Vagina (tissue), 2 donors: ENCODE measurements at regions not wholly inside any gene's neighbourhood (a gene's known extent, or its start where the extent isn't known, plus 50 kb on each side); places are given as distances from the start of the nearest gene placed in this dataset.
"Not testable (repeated sequence)": the region's sequence is repeated elsewhere in the genome, so short reads cannot be mapped to it uniquely, and the experiment has no call there.

Source experiments
- DNase-seq, 2 donors: peaks; one replicate each; pipeline ENCODE4 v3.0.0-alpha.2; 2017; ENCODE audit errors: extremely low spot score in 2 of 2
- H3K27ac ChIP-seq: fragments of 200-600 bp; sonication (generic); one replicate; pipeline ENCODE4 v1.5.1; 2019
- H3K27me3 ChIP-seq: fragments of 200-600 bp; sonication (generic); one replicate; pipeline ENCODE4 v1.5.1; 2019
- H3K36me3 ChIP-seq, 2 donors: fragments of 200-600 bp; sonication (generic); one replicate each; pipeline ENCODE4 v1.5.1; 2017 to 2019
- H3K4me1 ChIP-seq: fragments of 200-600 bp; sonication (generic); one replicate; pipeline ENCODE4 v1.5.1; 2019
- H3K4me3 ChIP-seq, 2 donors: fragments of 200-600 bp; sonication (generic); 1 replicate in 1 of 2; 2 replicates in 1 of 2; pipeline ENCODE4 v1.5.1; 2016 to 2019
- H3K9me3 ChIP-seq: fragments of 200-600 bp; sonication (generic); one replicate; pipeline ENCODE4 v1.5.1; 2019
- CTCF ChIP-seq, 3 experiments: fragments of 450-650 bp in 2 of 3; fragments of 200-600 bp in 1 of 3; sonication (generic) in 1 of 3; IDR thresholded peaks; one replicate each; pipeline ENCODE4 v1.5.1; 2017 to 2019; ENCODE audit warnings: antibody characterized with exemption in 3 of 3, mild to moderate bottlenecking in 2 of 3, moderate library complexity in 2 of 3
- POLR2A ChIP-seq, 2 donors: fragments of 450-650 bp; IDR thresholded peaks; one replicate each; pipeline ENCODE4 v1.6.1; 2017; ENCODE audit warnings: antibody characterized with exemption in 2 of 2, mild to moderate bottlenecking in 2 of 2, moderate library complexity in 2 of 2
- POLR2AphosphoS5 ChIP-seq, 2 donors: sonication (generic); formaldehyde crosslinking; IDR thresholded peaks; one replicate each; pipeline ENCODE4 v1.9.0; 2017; ENCODE audit warnings: antibody characterized with exemption in 2 of 2, mild to moderate bottlenecking in 2 of 2, low read depth in 1 of 2; ENCODE audit not compliant: insufficient read depth in 1 of 2
- intact Hi-C: fragments of 100-400 bp; cut with DNase I; formaldehyde crosslinking; loops from one replicate; pipeline ENCODE4 v1.15.1; 2023

- Histone ChIP-seq H3K9me3 (no peaks in the 10 kb centered on the region), H3K4me1 (no peaks in the 10 kb centered on the region), H3K36me3 (no peaks in the 10 kb centered on the region), H3K27me3 (no peaks in the 10 kb centered on the region), H3K4me3 (no peak overlapping the region), H3K27ac (no peak overlapping the region)
- TF ChIP-seq POLR2AphosphoS5 (IDR thresholded peaks at IDR 0.05; ENCODE audit: insufficient read depth in 1 of 2, low read depth in 1 of 2) (no peak), POLR2A (IDR thresholded peaks at IDR 0.05) (no peak), CTCF (IDR thresholded peaks at IDR 0.05) (no peak)
- DNase-seq: no peak
- intact Hi-C loops: no loop called here
Measured at GRCh38 chr10:30709700-30710358, 80.3 kb upstream of the LYZL2 start.

GRCh38 chr10:30709229-30709628 lies 79.7 kb upstream of the LYZL2 start:
- TF ChIP-seq POLR2A (IDR thresholded peaks at IDR 0.05) (no peak), CTCF (IDR thresholded peaks at IDR 0.05) (no peak), POLR2AphosphoS5 (IDR thresholded peaks at IDR 0.05; ENCODE audit: insufficient read depth in 1 of 2, low read depth in 1 of 2) (no peak)

GRCh38 chr10:30708234-30708633 lies 78.7 kb upstream of the LYZL2 start:
- H3K27me3 ChIP-seq: no peaks in the 10 kb centered on the region
- no peaks in the 10 kb centered on the region for H3K4me1 ChIP-seq
- H3K9me3 ChIP-seq: no peaks in the 10 kb centered on the region
- H3K27ac ChIP-seq: no peak overlapping the region
- H3K36me3 ChIP-seq: no peaks in the 10 kb centered on the region
- H3K4me3 ChIP-seq: no peak overlapping the region
- intact Hi-C loops: no loop called here
- TF ChIP-seq POLR2A (IDR thresholded peaks at IDR 0.05) (no peak), CTCF (IDR thresholded peaks at IDR 0.05) (no peak), POLR2AphosphoS5 (IDR thresholded peaks at IDR 0.05; ENCODE audit: insufficient read depth in 1 of 2, low read depth in 1 of 2) (no peak)
- DNase-seq: no peak

More at GRCh38 chr10:30709229-30709628, 79.7 kb upstream of the LYZL2 start:
- Histone ChIP-seq H3K36me3 (no peaks in the 10 kb centered on the region), H3K4me3 (no peak overlapping the region), H3K4me1 (no peaks in the 10 kb centered on the region), H3K27me3 (no peaks in the 10 kb centered on the region), H3K9me3 (no peaks in the 10 kb centered on the region), H3K27ac (no peak overlapping the region)
- intact Hi-C loops: no loop called here
- no peak for DNase-seq

GRCh38 chr10:30706189-30706588 lies 76.6 kb upstream of the LYZL2 start:
- intact Hi-C loops, H3K36me3 ChIP-seq, DNase-seq, H3K4me1 ChIP-seq, H3K27me3 ChIP-seq, H3K9me3 ChIP-seq, H3K4me3 ChIP-seq, H3K27ac ChIP-seq: not testable (repeated sequence)

GRCh38 chr10:30705625-30706149 lies 76.1 kb upstream of the LYZL2 start:
- Histone ChIP-seq H3K4me3 (no peak overlapping the region), H3K9me3 (no peaks in the 10 kb centered on the region), H3K4me1 (peaks cover 12% of the 10 kb centered on the region), H3K36me3 (no peaks in the 10 kb centered on the region), H3K27me3 (no peaks in the 10 kb centered on the region), H3K27ac (no peak overlapping the region)
- TF ChIP-seq POLR2AphosphoS5 (IDR thresholded peaks at IDR 0.05; ENCODE audit: insufficient read depth in 1 of 2, low read depth in 1 of 2): no peak
- TF ChIP-seq POLR2A (IDR thresholded peaks at IDR 0.05): no peak
- TF ChIP-seq CTCF (IDR thresholded peaks at IDR 0.05): no peak
- no peak for DNase-seq
- intact Hi-C loops: no loop called here
